ENCODE measurements at regions not wholly inside any gene's neighbourhood (a gene's known extent, or its start where the extent isn't known, plus 50 kb on each side); places are given as distances from the start of the nearest gene placed in this dataset.

GRCh38 chr3:34419801-34420200, 621.4 kb downstream of the PDCD6IP start:
- peak in 1 of 2 donors; percentile 74 for DNase-seq (ENCODE audit: low read depth in 1 of 2, low spot score in 1 of 2)

GRCh38 chr3:34421762-34422161, 623.3 kb downstream of the PDCD6IP start:
- no peak overlapping the region for H3K4me3 ChIP-seq
- H3K4me1 ChIP-seq (ENCODE audit: low read depth): no peaks in the 10 kb centered on the region
- no peak for TF ChIP-seq CTCF (IDR thresholded peaks at IDR 0.05; ENCODE audit: low read depth, low read length)
- no peaks in the 10 kb centered on the region for H3K36me3 ChIP-seq
- H3K27ac ChIP-seq: no peak overlapping the region
- H3K9me3 ChIP-seq (ENCODE audit: low read depth): no peaks in the 10 kb centered on the region
- no peaks in the 10 kb centered on the region for H3K27me3 ChIP-seq
- no peak for DNase-seq (ENCODE audit: low read depth in 1 of 2, low spot score in 1 of 2)

More at GRCh38 chr3:34419801-34420200, 621.4 kb downstream of the PDCD6IP start:
- H3K4me3 ChIP-seq: no peak overlapping the region
- no peaks in the 10 kb centered on the region for H3K4me1 ChIP-seq (ENCODE audit: low read depth)
- TF ChIP-seq CTCF (IDR thresholded peaks at IDR 0.05; ENCODE audit: low read depth, low read length): no peak
- H3K27me3 ChIP-seq: no peaks in the 10 kb centered on the region
- no peaks in the 10 kb centered on the region for H3K36me3 ChIP-seq
- H3K9me3 ChIP-seq (ENCODE audit: low read depth): no peaks in the 10 kb centered on the region
- no peak overlapping the region for H3K27ac ChIP-seq

GRCh38 chr3:34439796-34440195, 641.4 kb downstream of the PDCD6IP start:
- Histone ChIP-seq H3K4me1 (ENCODE audit: low read depth) (no peaks in the 10 kb centered on the region), H3K9me3 (ENCODE audit: low read depth) (no peaks in the 10 kb centered on the region), H3K36me3 (no peaks in the 10 kb centered on the region), H3K4me3 (no peak overlapping the region), H3K27ac (no peak overlapping the region), H3K27me3 (no peaks in the 10 kb centered on the region)
- DNase-seq (ENCODE audit: low read depth in 1 of 2, low spot score in 1 of 2): no peak
- no peak for TF ChIP-seq CTCF (IDR thresholded peaks at IDR 0.05; ENCODE audit: low read depth, low read length)

- DNase-seq (ENCODE audit: low read depth in 1 of 2, low spot score in 1 of 2): no peak
- H3K27me3 ChIP-seq: no peaks in the 10 kb centered on the region
- no peak overlapping the region for H3K27ac ChIP-seq
- no peaks in the 10 kb centered on the region for H3K4me1 ChIP-seq (ENCODE audit: low read depth)
- no peak for TF ChIP-seq CTCF (IDR thresholded peaks at IDR 0.05; ENCODE audit: low read depth, low read length)
- H3K4me3 ChIP-seq: no peak overlapping the region
- H3K36me3 ChIP-seq: no peaks in the 10 kb centered on the region
- H3K9me3 ChIP-seq (ENCODE audit: low read depth): no peaks in the 10 kb centered on the region
Measured at GRCh38 chr3:34444137-34444536, 645.7 kb downstream of the PDCD6IP start.

GRCh38 chr3:34449305-34449704, 650.9 kb downstream of the PDCD6IP start:
- no peak for DNase-seq (ENCODE audit: low read depth in 1 of 2, low spot score in 1 of 2)
- TF ChIP-seq CTCF (IDR thresholded peaks at IDR 0.05; ENCODE audit: low read depth, low read length): no peak
- H3K4me1 ChIP-seq (ENCODE audit: low read depth): no peaks in the 10 kb centered on the region
- H3K27me3 ChIP-seq: no peaks in the 10 kb centered on the region
- no peaks in the 10 kb centered on the region for H3K9me3 ChIP-seq (ENCODE audit: low read depth)
- no peaks in the 10 kb centered on the region for H3K36me3 ChIP-seq
- H3K27ac ChIP-seq: no peak overlapping the region
- no peak overlapping the region for H3K4me3 ChIP-seq

GRCh38 chr3:34463414-34463813, 665.0 kb downstream of the PDCD6IP start:
- H3K4me1 ChIP-seq (ENCODE audit: low read depth): peaks cover 10% of the 10 kb centered on the region
- no peaks in the 10 kb centered on the region for H3K36me3 ChIP-seq
- no peak overlapping the region for H3K4me3 ChIP-seq
- peak in 1 of 2 donors; percentile 41 for DNase-seq (ENCODE audit: low read depth in 1 of 2, low spot score in 1 of 2)
- H3K27ac ChIP-seq: peak overlapping the region; percentile 83
- no peak for TF ChIP-seq CTCF (IDR thresholded peaks at IDR 0.05; ENCODE audit: low read depth, low read length)
- H3K9me3 ChIP-seq (ENCODE audit: low read depth): no peaks in the 10 kb centered on the region
- H3K27me3 ChIP-seq: no peaks in the 10 kb centered on the region

Data from cardiac muscle cell (in vitro differentiated cells and primary cell).